Bronchial epithelial cell (primary cell): ENCODE measurements at regions not wholly inside any gene's neighbourhood (a gene's known extent, or its start where the extent isn't known, plus 50 kb on each side); places are given as distances from the start of the nearest gene placed in this dataset.
"Not testable (repeated sequence)": the region's sequence is repeated elsewhere in the genome, so short reads cannot be mapped to it uniquely, and the experiment has no call there.

Experiments
- DNase-seq: peaks from one replicate; pipeline ENCODE4 v3.0.0-alpha.2; 2010; ENCODE audit warnings: low read depth
- FAIRE-seq: peaks from 2 replicates; lab custom pipeline; 2011; peaks lifted over from hg19 to GRCh38; lab: Jason Lieb, UNC
- H3K27me3 ChIP-seq: 2 replicates; pipeline ENCODE4 v1.5.1; 2011; ENCODE audit warnings: low read length; ENCODE audit not compliant: control insufficient read depth, insufficient read depth
- H3K36me3 ChIP-seq: 2 replicates; pipeline ENCODE4 v1.5.1; 2011; ENCODE audit warnings: low read length; ENCODE audit not compliant: control insufficient read depth, insufficient read depth
- H3K4me3 ChIP-seq: 2 replicates; pipeline ENCODE4 v1.5.1; 2011; ENCODE audit warnings: mild to moderate bottlenecking, low read depth, low read length, control low read depth
- TF ChIP-seq, protein P1 (sequence below): IDR thresholded peaks from 2 replicates; pipeline ENCODE4 v1.5.1; 2011; ENCODE audit warnings: mild to moderate bottlenecking, moderate library complexity, low read length, control low read depth, inconsistent platforms; ENCODE audit not compliant: insufficient read depth, severe bottlenecking

DNA sequence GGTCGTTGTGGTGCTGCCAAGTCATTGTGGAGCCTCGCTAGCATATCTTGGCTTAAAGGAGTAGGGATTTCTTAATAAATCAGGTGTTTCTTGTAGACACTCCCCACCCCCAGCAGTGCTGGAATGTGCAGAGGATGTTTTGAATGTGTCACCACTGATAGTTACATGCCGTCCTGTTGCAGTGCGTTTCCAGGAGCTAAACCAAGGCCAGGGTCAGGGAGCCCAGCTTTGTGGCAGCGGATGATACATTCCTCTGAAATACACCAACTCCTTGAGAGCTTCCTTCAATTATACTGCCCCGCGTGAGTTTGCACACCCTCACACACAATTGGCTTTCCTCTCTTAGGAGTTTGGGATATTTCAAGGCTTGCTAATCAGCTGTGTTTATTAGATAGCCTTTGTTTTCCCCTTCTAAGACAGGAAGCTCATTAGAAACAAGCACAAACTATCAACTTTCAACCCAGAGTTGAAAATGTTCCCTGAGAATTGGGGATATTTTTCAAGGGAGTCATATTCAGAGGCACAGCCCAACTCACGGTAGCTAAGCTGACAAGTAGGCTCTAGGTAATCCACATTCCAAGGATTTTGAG is 154.9 kb downstream of the C12orf75 start:
- FAIRE-seq (no peak), DNase-seq (peak; percentile 5)
- Histone ChIP-seq H3K4me3 (no peak overlapping the region), H3K36me3 (no peaks in the 10 kb centered on the region), H3K27me3 (no peaks in the 10 kb centered on the region)
- TF ChIP-seq, protein P1, sequence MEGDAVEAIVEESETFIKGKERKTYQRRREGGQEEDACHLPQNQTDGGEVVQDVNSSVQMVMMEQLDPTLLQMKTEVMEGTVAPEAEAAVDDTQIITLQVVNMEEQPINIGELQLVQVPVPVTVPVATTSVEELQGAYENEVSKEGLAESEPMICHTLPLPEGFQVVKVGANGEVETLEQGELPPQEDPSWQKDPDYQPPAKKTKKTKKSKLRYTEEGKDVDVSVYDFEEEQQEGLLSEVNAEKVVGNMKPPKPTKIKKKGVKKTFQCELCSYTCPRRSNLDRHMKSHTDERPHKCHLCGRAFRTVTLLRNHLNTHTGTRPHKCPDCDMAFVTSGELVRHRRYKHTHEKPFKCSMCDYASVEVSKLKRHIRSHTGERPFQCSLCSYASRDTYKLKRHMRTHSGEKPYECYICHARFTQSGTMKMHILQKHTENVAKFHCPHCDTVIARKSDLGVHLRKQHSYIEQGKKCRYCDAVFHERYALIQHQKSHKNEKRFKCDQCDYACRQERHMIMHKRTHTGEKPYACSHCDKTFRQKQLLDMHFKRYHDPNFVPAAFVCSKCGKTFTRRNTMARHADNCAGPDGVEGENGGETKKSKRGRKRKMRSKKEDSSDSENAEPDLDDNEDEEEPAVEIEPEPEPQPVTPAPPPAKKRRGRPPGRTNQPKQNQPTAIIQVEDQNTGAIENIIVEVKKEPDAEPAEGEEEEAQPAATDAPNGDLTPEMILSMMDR, result no peak

DNA sequence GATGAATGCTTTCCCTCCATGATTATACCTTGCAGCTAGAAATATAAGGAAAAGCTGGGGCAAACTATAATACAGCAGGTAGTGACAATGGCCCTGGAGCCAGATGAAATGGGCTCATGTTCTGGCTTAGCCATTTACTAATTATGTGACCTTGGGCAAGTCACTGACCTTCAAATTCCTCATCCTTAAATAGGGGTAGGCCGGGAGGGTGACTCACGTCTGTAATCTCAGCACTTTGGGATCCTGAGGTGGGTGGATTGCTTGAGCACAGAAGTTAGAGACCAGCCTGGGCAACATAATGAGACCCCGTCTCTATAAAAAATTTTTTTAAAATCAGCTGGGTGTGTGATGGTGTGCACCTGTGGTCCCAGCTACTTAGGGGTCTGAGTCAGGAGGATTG is 155.4 kb downstream of the C12orf75 start:
- no peak for FAIRE-seq
- Histone ChIP-seq H3K36me3 (no peaks in the 10 kb centered on the region), H3K27me3 (no peaks in the 10 kb centered on the region), H3K4me3 (no peak overlapping the region)
- no peak for DNase-seq
- TF ChIP-seq, protein P1, result no peak

DNA sequence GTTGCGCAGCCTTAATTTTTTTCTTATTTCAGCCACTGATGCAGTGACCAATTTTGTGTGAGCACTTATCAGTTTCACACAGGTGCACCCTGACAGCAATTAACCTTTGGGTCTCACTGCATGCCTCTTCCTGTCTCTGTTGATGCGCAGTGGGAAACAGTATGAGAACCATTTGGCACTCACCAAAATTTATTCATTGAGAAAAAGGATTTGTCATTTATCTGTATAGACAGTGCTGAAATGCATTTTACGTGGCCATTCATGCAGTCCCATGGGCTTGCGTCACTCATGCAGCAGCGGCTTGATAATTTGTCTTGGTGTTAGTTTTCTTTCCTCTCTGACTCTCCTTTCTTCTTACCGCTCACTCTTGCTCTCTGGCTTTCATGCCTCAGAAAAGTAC is 157.5 kb downstream of the C12orf75 start:
- DNase-seq (no peak), FAIRE-seq (no peak)
- Histone ChIP-seq H3K27me3 (peaks cover 1% of the 10 kb centered on the region), H3K36me3 (no peaks in the 10 kb centered on the region), H3K4me3 (no peak overlapping the region)
- TF ChIP-seq, protein P1, result no peak

DNA sequence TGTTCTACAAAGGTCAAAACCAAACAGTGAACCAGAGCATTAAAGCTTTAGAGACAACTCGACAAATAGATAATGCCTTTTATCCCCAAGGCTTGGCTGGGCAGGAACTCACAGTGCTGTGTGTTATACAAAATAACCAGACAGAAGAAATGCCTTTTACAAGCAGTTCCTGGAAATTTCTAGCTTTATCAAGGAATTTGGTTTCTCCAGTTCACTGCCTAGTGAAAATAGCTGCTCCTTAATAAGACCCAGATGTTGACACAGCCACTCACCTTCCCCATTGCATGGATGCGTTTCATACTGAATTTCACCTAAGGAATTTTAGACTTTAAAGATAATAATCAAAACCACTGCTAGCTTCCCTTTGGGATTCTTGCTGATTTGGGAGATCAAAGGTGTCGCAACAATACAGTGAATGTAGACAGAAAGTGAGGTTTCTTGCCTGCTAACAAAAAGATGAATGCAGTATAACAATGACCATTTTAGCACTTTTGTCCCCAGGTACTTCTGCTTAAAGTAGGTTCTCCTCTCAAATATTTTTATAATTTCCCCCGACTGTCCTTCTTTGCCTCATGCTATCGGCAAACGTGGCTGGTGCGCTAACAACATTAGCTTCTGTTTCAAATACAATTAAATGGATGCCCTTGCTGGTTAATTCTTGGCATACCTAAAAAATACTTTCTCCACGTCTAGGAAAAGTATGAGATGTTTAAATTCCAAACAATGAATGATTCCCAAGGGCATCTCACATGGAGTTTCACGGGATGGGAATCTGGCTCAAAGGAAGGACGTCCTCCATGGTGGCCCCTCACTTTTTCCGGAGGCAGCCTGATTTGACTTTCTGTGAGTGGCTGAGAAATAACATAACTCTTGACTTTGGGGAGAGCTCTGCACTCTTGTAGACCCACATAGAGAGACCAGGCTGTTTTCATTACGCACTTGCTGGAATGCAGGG is 162.4 kb downstream of the C12orf75 start:
- Histone ChIP-seq H3K36me3 (no peaks in the 10 kb centered on the region), H3K27me3 (peaks cover 1% of the 10 kb centered on the region), H3K4me3 (no peak overlapping the region)
- FAIRE-seq (no peak), DNase-seq (no peak)
- TF ChIP-seq, protein P1, result no peak

DNA sequence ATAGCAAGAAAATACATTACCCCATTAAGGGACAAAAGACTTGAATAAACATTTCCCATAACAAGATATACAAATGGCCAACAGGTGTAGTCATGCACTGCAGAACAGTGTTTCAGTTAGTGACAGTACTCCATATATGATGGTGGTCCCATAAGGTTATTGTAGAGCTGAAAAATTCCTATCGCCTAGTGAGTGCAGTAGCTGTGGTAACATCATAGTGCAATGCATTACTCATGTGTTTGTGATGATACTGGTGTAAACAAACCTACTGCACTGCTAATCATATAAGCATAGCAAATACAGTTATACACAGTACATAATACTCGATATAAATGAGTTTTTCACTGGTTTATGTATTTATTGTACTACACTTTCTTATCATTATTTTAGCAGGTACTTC is 168.7 kb downstream of the C12orf75 start:
- H3K4me3 ChIP-seq, result no peak overlapping the region
- no peaks in the 10 kb centered on the region for H3K27me3 ChIP-seq
- TF ChIP-seq, protein P1, result no peak
- DNase-seq (peak; percentile 12), FAIRE-seq (no peak)
- H3K36me3 ChIP-seq, result no peaks in the 10 kb centered on the region

DNA sequence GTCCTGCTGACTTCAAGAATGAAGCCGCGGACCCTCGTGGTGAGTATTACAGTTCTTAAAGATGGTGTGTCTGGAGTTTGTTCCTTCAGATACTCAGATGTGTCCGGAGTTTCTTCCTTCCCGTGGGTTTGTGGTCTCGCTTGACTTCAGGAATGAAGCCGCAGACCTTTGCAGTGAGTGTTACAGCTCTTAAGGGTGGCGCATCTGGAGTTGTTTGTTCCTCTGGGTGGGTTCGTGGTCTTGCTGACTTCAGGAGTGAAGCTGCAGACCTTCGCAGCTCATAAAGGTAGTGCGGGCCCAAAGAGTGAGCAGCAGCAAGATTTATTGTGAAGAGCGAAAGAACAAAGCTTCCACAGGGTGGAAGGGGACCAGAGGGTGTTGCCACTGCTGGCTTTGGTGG is 170.2 kb downstream of the C12orf75 start:
- H3K27me3 ChIP-seq, H3K36me3 ChIP-seq, FAIRE-seq, H3K4me3 ChIP-seq, DNase-seq: not testable (repeated sequence)
